Tibial nerve (tissue), 4 donors: ENCODE measurements at regions not wholly inside any gene's neighbourhood (a gene's known extent, or its start where the extent isn't known, plus 50 kb on each side); places are given as distances from the start of the nearest gene placed in this dataset.

ENCODE experiments used
- CTCF ChIP-seq, 5 experiments: fragments of 200-600 bp in 3 of 5; fragments of 450-650 bp in 2 of 5; sonication (generic) in 3 of 5; IDR thresholded peaks; one replicate each; pipeline ENCODE4 v1.5.1; 2016 to 2019; ENCODE audit warnings: antibody characterized with exemption in 5 of 5, mild to moderate bottlenecking in 3 of 5, moderate library complexity in 2 of 5
- EP300 ChIP-seq, 2 donors: sonication (generic); formaldehyde crosslinking; IDR thresholded peaks; one replicate each; pipeline ENCODE4 v1.6.1; 2017; ENCODE audit warnings: antibody characterized with exemption in 2 of 2, mild to moderate bottlenecking in 1 of 2
- POLR2A ChIP-seq, 2 donors: fragments of 450-650 bp; IDR thresholded peaks; one replicate each; pipeline ENCODE4 v1.6.1; 2017; ENCODE audit warnings: antibody characterized with exemption in 2 of 2, mild to moderate bottlenecking in 2 of 2, moderate library complexity in 2 of 2

- no peak for TF ChIP-seq EP300 (IDR thresholded peaks at IDR 0.05)
- no peak for TF ChIP-seq CTCF (IDR thresholded peaks at IDR 0.05)
- TF ChIP-seq POLR2A (IDR thresholded peaks at IDR 0.05): no peak
Observed at GRCh38 chr6:44682280-44682679, 294.8 kb downstream of the CDC5L start.
